Subcutaneous abdominal adipose tissue (tissue), 5 donors: ENCODE measurements at regions not wholly inside any gene's neighbourhood (a gene's known extent, or its start where the extent isn't known, plus 50 kb on each side); places are given as distances from the start of the nearest gene placed in this dataset.
A peak's percentile ranks its signal among the peaks of the same experiment; 100 is the strongest.

Experiments
- H3K27ac ChIP-seq: one replicate; pipeline ENCODE4 v1.7.0; 2013; ENCODE audit warnings: low read depth, mild to moderate bottlenecking, inconsistent platforms, low read length, moderate library complexity
- H3K27me3 ChIP-seq, 5 donors: one replicate each; pipeline ENCODE4 v1.7.0; 2013; ENCODE audit warnings: low read length in 5 of 5, inconsistent platforms in 1 of 5; ENCODE audit not compliant: control insufficient read depth in 5 of 5, insufficient read depth in 4 of 5
- H3K36me3 ChIP-seq, 5 donors: one replicate each; pipeline ENCODE4 v1.7.0; 2013; ENCODE audit warnings: low read length in 5 of 5; ENCODE audit not compliant: control insufficient read depth in 5 of 5, insufficient read depth in 5 of 5
- H3K4me1 ChIP-seq, 5 donors: one replicate each; pipeline ENCODE4 v1.7.0; 2013; ENCODE audit warnings: low read length in 5 of 5, mild to moderate bottlenecking in 3 of 5, moderate library complexity in 1 of 5; ENCODE audit not compliant: control insufficient read depth in 5 of 5, insufficient read depth in 5 of 5
- H3K4me3 ChIP-seq, 5 donors: one replicate each; pipeline ENCODE4 v1.7.0; 2013; ENCODE audit warnings: low read length in 5 of 5, low read depth in 1 of 5
- H3K9ac ChIP-seq, 5 donors: one replicate each; pipeline ENCODE4 v1.7.0; 2013; ENCODE audit warnings: low read length in 5 of 5, mild to moderate bottlenecking in 4 of 5, moderate library complexity in 3 of 5
- H3K9me3 ChIP-seq, 5 donors: one replicate each; pipeline ENCODE4 v1.7.0; 2013; ENCODE audit warnings: low read length in 5 of 5; ENCODE audit not compliant: control insufficient read depth in 5 of 5
- donor health status: healthy.
- donor health status: healthy.
- donor health status: healthy.
- donor health status: healthy.
- donor health status: healthy.

DNA sequence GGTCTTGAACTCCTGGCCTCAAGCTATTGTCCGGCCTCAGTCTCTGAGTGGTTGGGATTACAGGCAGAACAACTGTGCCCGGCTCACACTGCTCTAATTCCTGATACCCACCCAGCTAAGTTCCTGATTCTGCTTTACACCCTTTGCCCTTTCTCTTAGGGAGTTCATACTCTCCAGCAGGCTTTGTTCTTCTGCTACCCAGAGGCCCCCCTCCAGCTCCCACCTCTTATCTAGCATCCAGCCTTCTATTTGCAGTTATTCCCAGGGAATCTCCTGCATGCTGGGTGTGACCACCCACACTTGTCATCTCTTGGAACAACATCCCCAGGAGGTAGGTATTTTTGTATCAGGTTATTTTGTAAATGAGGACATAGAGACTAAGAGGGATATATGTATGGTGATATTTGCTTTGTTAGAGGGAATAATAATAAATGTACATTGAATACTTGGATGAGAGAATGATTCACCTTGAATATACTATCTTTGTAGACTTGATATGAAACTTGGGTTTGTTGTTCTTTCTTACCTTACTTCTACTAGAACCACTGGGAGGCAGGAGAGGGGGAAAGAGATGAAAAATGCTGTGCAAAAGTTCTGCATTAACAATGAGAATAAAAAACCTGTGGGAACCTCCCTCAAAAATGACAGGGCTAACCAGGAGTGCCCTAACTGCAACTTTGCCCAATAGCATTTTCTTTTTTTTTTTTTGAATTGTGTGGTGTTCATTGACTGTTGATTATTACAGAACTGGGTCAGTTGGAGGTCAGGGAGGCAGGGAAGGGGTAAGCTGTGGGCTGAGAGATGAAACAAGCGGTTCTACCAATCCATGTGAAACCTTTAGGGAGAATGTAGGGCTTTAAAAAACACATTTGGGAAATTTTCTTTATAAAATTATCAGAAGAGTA, 157.4 kb downstream of the SPRY1 start:
- Histone ChIP-seq H3K27me3 (no peaks in the 10 kb centered on the region), H3K4me3 (no peak overlapping the region), H3K36me3 (no peaks in the 10 kb centered on the region), H3K4me1 (peaks cover 7 to 35% (median 28%) of the 10 kb centered on the region in 5 donors), H3K27ac (peak overlapping the region; percentile 82), H3K9ac (no peak overlapping the region), H3K9me3 (peaks cover 0 to 7% (median 0%) of the 10 kb centered on the region in 5 donors)

- H3K4me1 ChIP-seq = peaks cover 7 to 35% (median 28%) of the 10 kb centered on the region in 5 donors
- H3K27me3 ChIP-seq = no peaks in the 10 kb centered on the region
- H3K36me3 ChIP-seq = no peaks in the 10 kb centered on the region
- peak overlapping the region in 1 of 5 donors; percentile 12 for H3K4me3 ChIP-seq
- H3K27ac ChIP-seq = peak overlapping the region; percentile 82
- peaks cover 0 to 2% (median 0%) of the 10 kb centered on the region in 5 donors for H3K9me3 ChIP-seq
- peak overlapping the region in 2 of 5 donors; percentile 28 to 32 for H3K9ac ChIP-seq
Observed at GRCh38 chr4:123554801-123555232, 158.2 kb downstream of the SPRY1 start.

DNA sequence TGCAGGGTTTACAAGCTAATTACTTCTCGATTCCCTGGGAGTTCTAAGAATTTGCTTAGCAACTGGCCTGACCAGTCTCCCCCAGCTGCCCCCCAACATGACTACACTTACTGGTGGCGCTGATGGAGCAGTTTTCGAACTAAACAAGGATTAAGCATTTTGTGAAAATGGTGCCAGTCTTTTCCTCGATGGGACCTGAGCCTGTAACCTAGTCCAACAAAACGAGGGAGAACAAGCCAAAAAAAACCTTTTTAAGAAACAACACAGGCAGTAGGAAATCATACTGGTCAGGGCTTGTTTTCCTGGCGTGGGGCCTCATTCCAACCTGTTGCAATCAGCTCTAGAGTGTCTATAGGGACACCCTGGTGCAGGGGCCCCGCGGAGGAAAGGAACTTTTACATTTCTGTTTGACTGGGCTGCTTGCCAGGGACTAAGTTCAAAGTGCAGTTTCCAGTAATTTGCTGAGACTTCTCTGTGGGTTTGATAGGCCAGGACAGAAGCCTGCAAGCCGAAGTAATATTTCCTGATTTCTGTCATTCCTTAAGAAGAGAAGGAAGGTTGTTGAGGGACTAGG, 158.7 kb downstream of the SPRY1 start:
- peaks cover 7 to 35% (median 28%) of the 10 kb centered on the region in 5 donors for H3K4me1 ChIP-seq
- no peaks in the 10 kb centered on the region for H3K9me3 ChIP-seq
- peak overlapping the region in 3 of 5 donors; percentile 12 to 35 (median 19) for H3K4me3 ChIP-seq
- no peaks in the 10 kb centered on the region for H3K36me3 ChIP-seq
- H3K27ac ChIP-seq = peak overlapping the region; percentile 82
- H3K27me3 ChIP-seq = no peaks in the 10 kb centered on the region
- peak overlapping the region in 2 of 5 donors; percentile 28 to 32 for H3K9ac ChIP-seq

DNA sequence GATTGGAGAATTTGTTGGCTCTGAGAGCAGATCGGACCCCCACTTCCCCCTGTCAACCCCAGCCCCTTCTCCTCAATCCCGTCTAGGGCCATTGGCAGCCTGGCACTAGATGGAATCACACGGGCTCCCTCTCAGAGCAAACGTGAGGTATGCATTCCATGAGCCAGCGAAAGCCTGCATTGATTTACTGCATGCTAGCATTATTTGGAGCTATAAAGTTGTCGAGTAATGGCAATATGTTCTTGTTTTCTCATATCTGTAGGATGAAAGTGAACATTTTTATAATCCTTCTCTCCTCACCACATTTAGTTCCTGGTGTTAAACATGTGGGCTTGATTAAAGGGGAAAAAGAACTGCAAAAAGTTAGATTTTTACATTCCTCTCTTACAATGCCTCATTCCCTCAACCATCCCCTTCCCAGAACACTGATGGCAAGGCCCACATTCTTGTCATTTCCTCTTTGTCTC, 159.2 kb downstream of the SPRY1 start:
- H3K36me3 ChIP-seq = no peaks in the 10 kb centered on the region
- peak overlapping the region in 3 of 5 donors; percentile 16 to 35 (median 27) for H3K9ac ChIP-seq
- H3K9me3 ChIP-seq = no peaks in the 10 kb centered on the region
- no peaks in the 10 kb centered on the region for H3K27me3 ChIP-seq
- peak overlapping the region in 1 of 5 donors; percentile 9 for H3K4me3 ChIP-seq
- H3K4me1 ChIP-seq = peaks cover 7 to 35% (median 28%) of the 10 kb centered on the region in 5 donors
- peak overlapping the region; percentile 82 for H3K27ac ChIP-seq

DNA sequence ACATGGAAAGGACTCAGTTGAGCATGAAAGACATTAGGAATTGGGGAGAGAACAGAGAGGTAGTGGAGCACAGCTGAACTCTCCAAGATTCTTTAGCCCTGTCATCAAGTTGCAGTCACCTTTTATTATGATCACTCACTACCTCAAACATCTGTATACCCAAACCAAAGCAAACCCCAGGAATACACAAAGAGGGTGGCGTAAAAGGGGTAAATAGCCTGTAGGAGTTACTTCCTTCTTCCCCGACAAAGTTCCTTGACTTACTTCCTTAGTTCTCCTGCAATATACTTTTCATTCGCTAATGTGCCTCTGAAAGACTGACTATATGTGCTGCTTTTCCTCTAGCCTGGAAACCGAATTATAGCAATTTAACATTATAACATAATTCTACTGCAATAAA, 159.9 kb downstream of the SPRY1 start:
- no peak overlapping the region for H3K4me3 ChIP-seq
- no peaks in the 10 kb centered on the region for H3K36me3 ChIP-seq
- no peaks in the 10 kb centered on the region for H3K9me3 ChIP-seq
- H3K9ac ChIP-seq = peak overlapping the region in 1 of 5 donors; percentile 27
- peak overlapping the region; percentile 82 for H3K27ac ChIP-seq
- H3K4me1 ChIP-seq = peaks cover 7 to 35% (median 28%) of the 10 kb centered on the region in 5 donors
- H3K27me3 ChIP-seq = no peaks in the 10 kb centered on the region

DNA sequence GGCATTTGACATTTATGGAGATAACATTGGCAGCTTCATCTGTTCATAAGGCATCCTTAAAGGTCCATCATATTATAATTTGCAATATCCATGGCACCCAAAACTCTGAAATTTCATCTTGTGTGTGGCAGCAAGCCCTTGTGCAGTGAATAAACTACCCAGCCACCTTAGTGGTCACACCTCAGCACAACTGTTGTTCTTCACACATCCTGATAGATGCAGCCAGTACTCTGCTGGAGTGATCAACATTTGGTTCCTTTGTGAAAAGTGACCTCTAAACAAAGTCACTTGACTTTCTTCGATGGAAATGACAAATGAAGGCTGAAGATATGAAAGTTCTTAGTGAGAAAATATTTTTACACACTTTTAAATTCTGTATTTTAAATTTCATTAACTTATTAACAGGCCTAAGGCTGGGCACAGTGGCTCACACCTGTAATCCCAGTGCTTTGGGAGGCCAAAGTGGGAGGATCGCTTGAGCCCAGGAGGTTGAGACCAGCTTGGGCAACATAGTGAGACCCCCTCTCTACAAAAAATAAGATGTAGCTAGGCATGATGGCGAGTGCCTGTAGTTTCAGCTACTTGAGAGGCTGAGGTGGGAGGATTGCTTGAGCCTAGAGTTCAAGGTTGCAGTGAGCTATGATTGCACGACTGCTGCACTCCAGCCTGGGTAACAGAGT, 161.4 kb downstream of the SPRY1 start:
- Histone ChIP-seq H3K27me3 (no peaks in the 10 kb centered on the region), H3K4me1 (peaks cover 7 to 35% (median 28%) of the 10 kb centered on the region in 5 donors), H3K9ac (no peak overlapping the region), H3K27ac (no peak overlapping the region), H3K9me3 (no peaks in the 10 kb centered on the region), H3K4me3 (no peak overlapping the region), H3K36me3 (no peaks in the 10 kb centered on the region)

GRCh38 chr4:123558865-123559264, 162.3 kb downstream of the SPRY1 start:
- no peaks in the 10 kb centered on the region for H3K36me3 ChIP-seq

DNA sequence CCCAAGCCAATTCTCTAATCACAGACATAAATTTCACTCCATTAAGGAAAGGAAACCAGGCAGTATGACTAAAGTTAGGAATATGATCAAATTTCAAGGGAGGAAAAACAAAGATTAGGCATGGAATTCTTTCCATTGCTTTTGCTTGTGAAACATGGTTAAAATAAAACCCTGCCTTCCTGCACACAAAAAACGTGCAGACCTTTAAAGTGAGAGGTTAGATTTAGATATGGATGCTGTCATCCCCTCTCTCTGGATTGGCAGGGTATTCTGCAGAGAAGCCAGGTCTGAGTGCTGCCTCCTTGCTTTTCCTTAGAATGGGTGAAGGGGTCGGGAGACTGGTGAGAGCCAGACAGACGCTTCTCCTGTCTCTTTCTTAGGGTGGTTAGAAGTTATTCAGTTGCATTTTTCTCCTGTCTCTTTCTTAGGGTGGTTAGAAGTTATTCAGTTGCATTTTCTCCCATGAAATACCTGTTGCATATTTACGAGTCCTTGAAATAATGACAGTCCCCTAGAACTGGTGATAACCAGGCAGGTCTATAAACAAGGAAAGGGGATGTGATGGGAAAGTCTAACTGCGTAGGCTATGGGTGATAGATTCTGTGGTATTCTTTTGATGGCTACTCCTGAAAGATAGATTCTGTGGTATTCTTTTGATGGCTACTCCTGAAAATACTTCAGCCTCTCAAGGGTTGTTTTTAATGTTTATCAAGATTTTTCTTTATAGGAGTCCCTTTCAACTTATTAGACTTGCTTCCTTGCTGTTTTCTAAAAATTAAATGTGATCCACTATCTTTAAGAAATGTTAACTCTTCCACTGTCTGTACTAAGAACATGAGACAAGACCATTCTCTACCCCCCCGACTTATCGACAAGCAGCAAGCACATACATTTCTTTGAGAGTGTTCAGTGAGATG, 163.6 kb downstream of the SPRY1 start:
- no peak overlapping the region for H3K9ac ChIP-seq
- H3K27ac ChIP-seq = no peak overlapping the region
- H3K9me3 ChIP-seq = no peaks in the 10 kb centered on the region
- H3K4me1 ChIP-seq = peaks cover 6 to 30% (median 17%) of the 10 kb centered on the region in 5 donors
- no peaks in the 10 kb centered on the region for H3K27me3 ChIP-seq
- H3K4me3 ChIP-seq = no peak overlapping the region
- H3K36me3 ChIP-seq = no peaks in the 10 kb centered on the region

More at GRCh38 chr4:123558865-123559264, 162.3 kb downstream of the SPRY1 start:
- Histone ChIP-seq H3K9me3 (no peaks in the 10 kb centered on the region), H3K4me1 (peaks cover 7 to 35% (median 28%) of the 10 kb centered on the region in 5 donors), H3K27ac (no peak overlapping the region), H3K27me3 (no peaks in the 10 kb centered on the region), H3K4me3 (no peak overlapping the region), H3K9ac (no peak overlapping the region)

- H3K9ac ChIP-seq = no peak overlapping the region
- H3K4me3 ChIP-seq = no peak overlapping the region
- no peaks in the 10 kb centered on the region for H3K9me3 ChIP-seq
- no peaks in the 10 kb centered on the region for H3K36me3 ChIP-seq
- peaks cover 0 to 17% (median 4%) of the 10 kb centered on the region in 5 donors for H3K4me1 ChIP-seq
- no peaks in the 10 kb centered on the region for H3K27me3 ChIP-seq
- H3K27ac ChIP-seq = no peak overlapping the region
Observed at GRCh38 chr4:123561525-123561924, 164.9 kb downstream of the SPRY1 start.
